Activated T-helper 1 cell treated with anti-CD3 and anti-CD28 coated beads, Interleukin-2, amount 50 U/mL, for 16 hours (primary cell): ENCODE measurements at regions not wholly inside any gene's neighbourhood (a gene's known extent, or its start where the extent isn't known, plus 50 kb on each side); places are given as distances from the start of the nearest gene placed in this dataset.

ENCODE experiments used
- DNase-seq, 2 donors: peaks; one replicate each; pipeline ENCODE4 v3.0.0-alpha.2; 2020; ENCODE audit warnings: low read depth in 1 of 2, low spot score in 1 of 2

DNA sequence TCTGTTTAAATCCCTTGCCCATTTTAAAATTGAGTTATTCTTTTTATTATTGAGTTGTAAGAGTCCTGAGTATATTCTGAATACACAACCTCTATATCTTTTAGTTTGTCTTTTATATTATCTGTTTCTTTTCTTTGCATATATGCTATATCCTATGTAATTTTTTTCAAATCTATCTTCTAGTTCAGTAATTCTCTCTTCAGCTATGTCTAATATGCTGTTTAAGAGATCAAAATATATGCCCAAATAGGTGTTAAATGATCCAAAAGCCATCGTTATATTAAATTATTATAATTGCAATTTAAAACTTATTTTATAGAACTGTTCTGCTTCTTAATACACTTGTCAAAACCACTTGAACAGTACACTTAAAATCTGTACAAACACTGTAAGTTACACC, 107.4 kb upstream of the TSPAN5 start:
- DNase-seq: no peak

DNA sequence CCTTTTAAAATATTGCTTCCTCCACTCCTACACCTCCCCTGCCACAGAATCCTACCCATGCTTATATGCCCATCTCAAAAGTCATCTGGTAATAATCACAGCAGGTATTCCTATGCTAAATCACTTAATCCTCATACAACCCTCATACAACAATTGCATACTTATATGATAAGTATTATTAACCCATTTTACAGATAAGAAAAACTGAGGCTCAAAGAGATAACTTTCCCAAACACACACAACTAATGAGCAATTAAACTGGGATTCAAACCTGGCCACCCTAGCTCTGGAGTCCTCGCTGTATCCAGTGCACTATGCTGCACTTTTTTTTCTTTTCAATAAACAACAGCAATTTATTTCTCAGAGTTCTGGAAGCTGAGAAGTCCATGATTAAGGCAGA, 99.8 kb upstream of the TSPAN5 start:
- no peak for DNase-seq

DNA sequence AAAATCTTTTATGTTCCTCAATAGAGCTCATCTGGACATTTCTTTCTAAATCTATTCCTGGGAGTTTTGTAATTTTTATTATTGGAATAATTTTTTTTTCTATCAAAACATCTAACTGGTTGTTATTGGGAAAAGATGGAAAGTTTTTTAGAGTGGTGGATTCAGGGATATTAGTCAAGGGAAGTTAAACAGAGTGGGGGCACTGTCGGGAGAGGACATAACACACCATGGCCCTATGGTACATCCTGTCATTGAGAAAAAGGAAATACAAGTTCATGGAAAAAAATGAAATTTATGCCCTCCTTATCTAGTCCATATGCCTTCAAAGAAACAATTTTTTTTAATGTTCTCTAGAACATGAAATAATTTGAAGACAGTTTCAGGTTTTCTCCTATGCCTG, 96.3 kb upstream of the TSPAN5 start:
- DNase-seq: no peak

GRCh38 chr4:98749206-98749605, 90.8 kb upstream of the TSPAN5 start:
- no peak for DNase-seq

GRCh38 chr4:98748609-98749008, 90.2 kb upstream of the TSPAN5 start:
- no peak for DNase-seq

DNA sequence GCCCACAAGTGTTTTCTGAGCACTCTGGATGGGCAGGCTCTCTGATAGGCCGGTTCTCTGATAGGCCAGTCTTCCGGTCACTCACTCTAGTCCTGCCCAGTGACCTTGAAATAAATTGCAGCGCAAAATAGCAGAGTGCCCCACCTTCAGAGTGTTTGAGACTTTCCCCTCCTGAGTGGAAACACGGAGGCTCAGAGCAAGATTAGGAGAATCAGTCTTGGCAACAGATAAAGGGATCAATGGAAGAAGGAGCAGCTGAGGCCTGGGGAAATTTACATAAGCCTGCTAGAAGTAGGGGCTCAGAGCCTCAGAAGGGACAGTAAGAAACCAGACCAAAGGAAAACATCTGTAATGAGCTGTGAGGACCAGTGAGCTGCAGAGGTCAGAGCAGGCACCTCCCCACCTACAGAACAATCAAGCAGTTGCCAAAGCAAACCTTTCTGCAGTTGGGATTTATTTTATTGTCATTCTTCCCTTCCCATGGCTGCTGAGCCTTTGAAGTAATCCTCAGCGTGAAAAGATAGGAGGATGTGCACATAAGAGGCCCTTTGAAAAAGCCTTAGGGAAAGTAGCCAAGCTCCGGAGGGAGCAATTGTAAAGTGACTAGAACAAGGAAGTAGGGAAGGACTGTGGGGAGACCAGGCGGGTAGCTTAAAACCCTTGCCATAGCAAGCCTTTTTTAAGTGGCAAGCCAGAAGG, 89.1 kb upstream of the TSPAN5 start:
- DNase-seq: no peak

GRCh38 chr4:98746936-98747335, 88.5 kb upstream of the TSPAN5 start:
- DNase-seq: no peak

GRCh38 chr4:98746530-98746929, 88.1 kb upstream of the TSPAN5 start:
- DNase-seq: no peak

GRCh38 chr4:98745366-98745765, 87.0 kb upstream of the TSPAN5 start:
- DNase-seq: no peak

GRCh38 chr4:98744372-98745150, 86.2 kb upstream of the TSPAN5 start:
- no peak for DNase-seq

GRCh38 chr4:98741952-98742351, 83.5 kb upstream of the TSPAN5 start:
- no peak for DNase-seq

DNA sequence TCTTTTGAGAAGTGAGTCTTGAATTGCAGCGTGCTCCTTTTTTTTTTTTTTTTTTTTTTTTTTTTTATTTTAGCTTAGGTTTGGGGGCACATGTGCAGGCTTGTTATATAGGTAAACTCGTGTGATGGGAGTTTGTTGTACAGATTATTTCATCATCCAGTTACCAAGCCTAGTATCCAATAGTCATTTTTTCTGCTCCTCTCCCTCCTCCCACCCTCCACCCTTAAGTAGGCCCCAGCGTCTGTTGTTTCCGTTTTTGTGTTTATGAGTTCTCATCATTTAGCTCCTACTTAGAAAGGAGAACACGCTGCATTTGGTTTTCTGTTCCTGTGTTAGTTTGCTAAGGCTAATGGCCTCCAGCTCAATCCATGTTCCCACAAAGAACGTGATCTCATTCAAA, 81.3 kb upstream of the TSPAN5 start:
- DNase-seq: no peak

DNA sequence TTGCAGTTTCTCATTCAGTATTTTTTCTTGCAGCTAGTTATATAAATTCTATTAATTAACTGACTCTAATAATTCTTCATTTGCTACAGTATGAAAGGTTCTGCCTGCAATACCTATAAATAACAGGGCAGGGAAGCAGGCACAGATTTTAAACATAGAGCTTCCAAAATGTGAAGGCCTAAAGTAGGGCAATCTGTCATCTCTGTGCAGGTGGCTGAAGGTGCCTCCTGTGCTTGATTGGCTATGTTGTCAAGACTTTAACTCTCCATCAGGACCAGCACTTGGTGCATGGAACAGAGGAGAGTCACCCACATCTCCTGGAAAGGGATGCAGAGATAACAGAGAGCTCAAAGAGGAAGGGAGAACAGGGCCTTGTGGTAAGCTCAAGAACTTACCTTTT, 75.2 kb upstream of the TSPAN5 start:
- no peak for DNase-seq

GRCh38 chr4:98728871-98729270, 70.5 kb upstream of the TSPAN5 start:
- DNase-seq: no peak

DNA sequence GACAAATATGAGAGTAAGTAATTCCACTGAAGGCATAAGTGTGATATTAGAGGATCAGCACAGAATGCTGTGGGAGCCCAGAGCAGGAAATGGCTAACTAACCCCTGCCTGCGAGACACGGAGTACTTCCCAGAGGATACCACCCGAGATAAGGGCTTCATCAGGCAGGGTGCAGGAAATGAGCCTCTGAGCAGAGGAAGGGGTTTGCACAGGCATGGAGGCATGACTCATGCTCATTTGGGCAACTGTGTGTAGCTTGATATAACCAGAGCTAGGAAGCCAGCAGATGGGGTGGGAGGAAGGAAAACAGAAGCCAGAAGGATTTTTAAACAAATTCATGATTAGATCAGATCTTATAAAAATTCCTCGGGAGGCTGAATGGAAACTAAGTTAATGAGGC, 70.0 kb upstream of the TSPAN5 start:
- DNase-seq: no peak

DNA sequence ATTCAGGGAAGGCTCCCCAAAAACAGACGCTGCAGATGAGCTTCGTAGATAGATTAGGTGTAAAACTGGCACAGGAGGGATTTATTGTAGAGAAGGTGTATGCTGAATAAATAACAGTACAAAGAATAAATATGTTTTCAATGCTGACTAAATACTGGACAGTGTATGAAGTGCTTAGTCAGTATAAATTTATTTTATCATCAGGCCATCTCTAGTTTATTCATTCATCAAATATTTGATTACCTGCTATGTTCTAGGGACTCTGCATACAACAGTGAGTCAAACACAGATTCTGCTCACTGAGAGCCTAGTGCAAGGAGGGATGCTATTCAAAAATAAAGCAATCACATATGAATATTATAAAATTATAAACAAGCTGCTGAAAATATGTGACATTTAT, 63.6 kb upstream of the TSPAN5 start:
- no peak for DNase-seq

GRCh38 chr4:98720871-98721480, 62.6 kb upstream of the TSPAN5 start:
- no peak for DNase-seq

- DNase-seq: no peak
These were observed 58.4 kb upstream of the TSPAN5 start for GRCh38 chr4:98716796-98717195.

DNA sequence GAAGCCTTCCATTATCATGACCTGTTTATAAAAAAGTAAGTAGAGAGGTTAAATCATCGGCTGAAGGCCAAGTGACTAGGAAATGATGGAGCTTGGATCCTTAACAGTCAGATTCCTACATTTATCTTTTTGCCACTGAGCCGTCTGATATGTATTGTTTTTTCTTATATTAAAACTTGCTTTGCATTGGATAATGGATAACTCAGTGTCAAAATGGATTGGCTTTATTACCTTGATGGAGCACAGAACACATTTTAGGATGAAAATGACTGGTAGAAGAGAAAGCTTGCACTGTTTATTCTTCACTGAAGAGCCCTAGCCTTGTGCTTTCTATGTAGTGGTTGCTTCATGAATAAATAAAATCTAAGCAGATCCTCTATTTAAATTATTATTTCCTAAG, 54.2 kb upstream of the TSPAN5 start:
- DNase-seq: no peak

DNA sequence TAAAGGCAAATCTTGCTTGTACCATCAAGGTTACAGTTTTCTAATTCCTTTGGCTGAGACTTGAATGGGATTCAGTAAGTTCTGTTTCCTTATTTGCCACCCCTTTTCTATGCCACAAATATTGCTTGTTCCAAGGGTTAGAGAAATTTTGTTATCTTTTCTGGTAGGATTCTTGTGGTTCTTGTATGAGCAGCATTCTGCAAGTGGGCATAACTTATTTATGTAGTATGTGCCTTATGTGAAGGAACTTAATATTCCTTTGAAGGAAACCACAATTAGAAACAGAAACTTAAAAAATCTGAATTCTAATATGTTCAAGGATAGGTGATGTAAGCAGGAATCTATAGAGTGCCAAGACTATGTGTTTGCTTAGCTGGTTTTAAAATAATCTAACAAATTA, 53.1 kb upstream of the TSPAN5 start:
- no peak for DNase-seq

DNA sequence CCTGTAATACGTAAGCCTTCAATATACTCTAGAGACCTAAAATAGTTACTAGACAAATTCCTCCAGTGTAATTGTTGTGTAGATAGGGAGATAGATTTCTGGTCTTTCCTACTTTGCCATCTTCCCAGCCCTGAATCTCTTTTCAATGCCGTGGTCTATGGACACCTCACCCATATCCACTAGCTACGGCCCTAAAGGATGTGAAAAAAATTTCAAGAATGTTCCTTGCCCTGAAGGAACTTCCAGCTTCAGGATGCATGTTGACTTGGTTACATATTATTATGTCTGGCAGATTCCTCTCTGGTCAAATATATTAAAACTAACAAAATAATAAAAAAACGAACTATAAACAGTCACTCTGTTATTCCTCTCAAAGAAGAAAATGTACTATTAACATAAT, 52.4 kb upstream of the TSPAN5 start:
- no peak for DNase-seq
